ENCODE measurements at regions not wholly inside any gene's neighbourhood (a gene's known extent, or its start where the extent isn't known, plus 50 kb on each side); places are given as distances from the start of the nearest gene placed in this dataset.

DNA sequence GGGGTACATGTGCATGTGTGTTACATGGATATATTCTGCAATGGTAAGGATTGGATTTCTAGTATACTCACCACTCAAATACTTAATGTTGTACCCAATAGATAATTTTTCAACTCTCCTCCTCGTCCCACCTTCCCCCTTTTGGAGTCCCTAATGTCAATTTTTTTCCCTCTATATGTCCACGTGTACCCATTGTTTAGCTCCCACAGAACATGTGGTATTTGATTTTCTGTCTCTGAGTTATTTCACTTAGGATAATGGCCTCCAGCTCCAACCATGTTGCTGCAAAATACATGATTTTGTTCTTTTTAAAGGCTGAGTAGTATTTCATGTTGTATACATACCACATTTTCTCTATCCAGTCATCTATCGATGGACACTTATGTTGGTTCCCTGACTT lies 97.2 kb upstream of the TMTC1 start:
- intact Hi-C loops (cut with DNase I), result no loop called here
- no peak for DNase-seq (ENCODE audit: low spot score)

DNA sequence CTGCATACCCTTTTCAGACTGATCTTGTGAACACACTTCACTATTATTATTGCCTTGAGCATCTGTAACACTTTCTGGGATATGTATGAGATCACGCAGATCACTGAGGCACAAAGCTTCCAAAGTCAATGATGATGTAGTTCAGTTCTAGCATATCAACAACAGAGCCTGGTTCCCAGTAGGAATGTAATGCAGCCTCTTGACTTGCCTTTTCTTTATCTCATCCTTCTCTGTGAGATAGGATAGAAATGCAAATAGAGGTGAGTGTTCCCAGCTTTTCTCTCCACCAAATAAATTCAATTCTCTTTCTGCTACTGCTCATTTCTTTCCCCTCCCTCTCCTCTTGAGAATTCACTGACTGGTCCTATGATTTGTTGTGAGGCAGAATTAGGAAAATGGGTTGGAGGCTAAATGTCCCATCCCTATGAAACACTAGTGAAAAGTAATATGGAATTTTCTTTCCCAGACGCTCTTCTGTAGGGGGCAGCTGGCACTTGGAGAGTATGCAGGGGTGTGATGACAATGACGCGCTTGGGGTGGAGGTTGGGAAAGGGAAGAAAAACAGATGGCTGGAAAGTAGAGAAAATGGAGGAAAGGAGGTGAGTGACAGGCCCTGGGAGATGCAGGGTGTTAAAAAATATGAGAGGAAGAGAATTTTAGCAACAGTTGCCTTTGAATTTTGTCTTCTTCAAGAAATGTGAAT lies 96.0 kb upstream of the TMTC1 start:
- intact Hi-C loops (cut with DNase I), result loop anchor here in 1 of 2 donors (5.0 kb wide), 1 partner anchor 252 kb away; no protein-coding TSS in a partner anchor
- no peak for DNase-seq (ENCODE audit: low spot score)

DNA sequence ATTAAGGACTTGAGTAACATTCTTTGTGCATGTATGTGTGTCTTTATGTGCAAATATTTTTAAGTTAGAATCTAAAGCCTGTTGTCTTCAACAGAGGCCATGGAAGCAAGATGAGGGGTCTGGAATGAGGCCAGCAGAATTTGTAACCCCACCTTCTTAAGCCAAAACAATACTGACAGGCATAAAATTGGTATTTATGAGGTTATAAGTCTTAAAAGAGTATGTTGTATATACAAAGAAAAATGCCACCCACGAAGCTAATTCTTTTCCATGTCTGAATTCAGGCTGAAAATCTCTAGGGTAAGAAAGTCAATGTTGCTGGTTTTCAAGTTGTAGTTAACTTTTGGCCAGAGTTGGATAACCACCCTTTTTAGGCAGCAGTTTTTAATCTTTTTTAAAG lies 86.2 kb upstream of the TMTC1 start:
- intact Hi-C loops (cut with DNase I), result no loop called here

DNA sequence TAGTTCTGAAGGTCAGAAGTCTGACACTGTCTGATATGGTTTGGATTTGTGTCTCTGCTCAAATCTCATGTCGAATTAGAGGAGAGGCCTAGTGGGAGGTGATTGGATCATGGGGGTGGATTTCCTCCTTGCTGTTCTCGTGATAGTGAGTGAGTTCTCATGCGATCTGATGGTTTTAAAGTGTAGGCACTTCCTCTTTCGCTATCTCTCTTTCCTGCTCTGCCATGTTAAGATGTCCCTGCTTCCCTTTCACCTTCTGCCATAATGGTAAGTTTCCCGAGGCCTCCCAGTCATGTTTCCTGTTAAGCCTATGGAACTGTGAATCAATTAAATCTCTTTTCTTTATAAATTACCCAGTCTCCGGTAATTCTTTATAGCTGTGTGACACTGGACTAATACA lies 84.1 kb upstream of the TMTC1 start:
- DNase-seq (ENCODE audit: low spot score), result no peak
- intact Hi-C loops (cut with DNase I), result no loop called here

More for the DNA sequence above, 86.2 kb upstream of the TMTC1 start:
- DNase-seq (ENCODE audit: low spot score), result no peak

DNA sequence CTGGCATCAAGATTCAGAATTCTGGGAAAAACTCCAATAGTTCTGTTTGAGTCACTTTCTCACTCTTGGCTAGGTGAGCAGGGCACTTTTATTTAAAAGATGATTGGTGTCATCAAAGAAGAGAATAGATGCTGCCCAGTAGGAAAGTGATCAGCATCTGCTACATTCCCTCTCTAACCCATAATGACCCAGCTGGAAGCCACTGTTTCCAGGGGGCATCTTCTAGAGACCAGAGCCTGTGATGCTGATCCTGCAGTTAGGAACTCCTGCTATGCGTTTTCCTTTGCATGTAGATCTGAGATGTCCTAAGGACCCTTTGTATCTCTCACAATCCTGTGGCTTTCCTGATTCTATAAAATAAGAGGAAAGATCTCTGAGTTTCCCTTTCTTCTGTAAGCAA lies 79.9 kb upstream of the TMTC1 start:
- intact Hi-C loops (cut with DNase I), result no loop called here
- no peak for DNase-seq (ENCODE audit: low spot score)

DNA sequence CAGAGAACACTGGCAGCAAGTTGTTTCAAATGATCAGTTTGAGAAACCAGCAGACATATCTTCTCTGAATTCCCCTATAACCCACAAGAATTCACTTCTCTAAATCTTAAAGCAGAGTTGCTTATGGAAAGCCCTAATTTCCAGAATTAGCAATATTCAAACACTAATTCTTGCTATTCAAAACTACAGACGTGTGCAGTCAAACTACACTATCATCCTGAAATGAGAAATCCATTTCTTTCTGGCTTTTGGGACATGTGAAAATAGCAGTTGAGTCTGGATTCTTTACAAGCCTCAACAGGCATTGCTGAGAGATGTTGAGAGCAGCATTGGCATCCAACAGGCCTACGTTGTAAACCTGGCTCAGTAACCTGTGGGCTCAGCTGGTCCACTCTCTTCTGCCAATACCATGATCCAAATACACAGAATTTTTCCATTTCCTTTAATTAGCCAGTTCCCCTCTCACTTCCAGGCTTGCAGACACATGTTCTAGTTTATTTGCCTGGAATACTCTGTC lies 74.6 kb upstream of the TMTC1 start:
- DNase-seq (ENCODE audit: low spot score), result no peak
- intact Hi-C loops (cut with DNase I), result no loop called here

DNA sequence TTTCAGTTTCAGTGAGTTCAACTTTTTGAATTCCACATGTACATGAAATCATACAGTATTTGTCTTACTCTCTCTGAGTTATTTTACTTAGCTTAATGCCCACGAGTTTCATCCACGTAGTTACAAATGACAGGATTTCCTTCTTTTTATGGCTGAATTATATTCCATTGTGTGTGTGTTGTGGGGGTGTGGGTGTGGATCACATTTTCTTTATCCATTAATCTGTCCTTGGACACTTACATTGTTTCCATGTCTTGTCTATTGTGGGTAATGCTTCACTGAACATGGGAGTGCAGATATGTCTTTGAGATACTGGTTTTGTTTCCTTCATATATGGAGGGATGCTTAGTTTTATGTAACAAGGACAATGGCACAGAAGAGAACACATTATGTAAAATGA lies 63.5 kb upstream of the TMTC1 start:
- intact Hi-C loops (cut with DNase I), result no loop called here
- no peak for DNase-seq (ENCODE audit: low spot score)

DNA sequence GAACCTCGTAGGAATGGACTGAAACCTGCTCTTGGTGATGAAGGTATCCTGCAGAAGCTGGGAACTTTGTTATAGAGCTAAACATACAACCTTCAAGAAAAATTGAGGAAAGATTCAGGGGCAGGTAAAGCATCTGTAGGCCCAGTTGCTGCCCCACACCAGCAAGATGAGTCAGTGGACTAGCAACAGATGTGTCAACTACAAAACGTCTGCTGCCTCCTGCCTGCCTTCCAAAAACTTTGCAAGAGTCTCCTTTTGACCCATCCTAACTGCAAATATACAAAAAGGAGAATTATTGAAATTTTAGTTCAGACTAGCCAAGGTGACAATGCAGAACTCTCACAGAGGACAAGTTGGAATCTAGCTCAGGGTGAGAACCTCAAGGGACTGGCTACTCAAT lies 60.9 kb upstream of the TMTC1 start:
- no peak for DNase-seq (ENCODE audit: low spot score)
- intact Hi-C loops (cut with DNase I), result no loop called here

DNA sequence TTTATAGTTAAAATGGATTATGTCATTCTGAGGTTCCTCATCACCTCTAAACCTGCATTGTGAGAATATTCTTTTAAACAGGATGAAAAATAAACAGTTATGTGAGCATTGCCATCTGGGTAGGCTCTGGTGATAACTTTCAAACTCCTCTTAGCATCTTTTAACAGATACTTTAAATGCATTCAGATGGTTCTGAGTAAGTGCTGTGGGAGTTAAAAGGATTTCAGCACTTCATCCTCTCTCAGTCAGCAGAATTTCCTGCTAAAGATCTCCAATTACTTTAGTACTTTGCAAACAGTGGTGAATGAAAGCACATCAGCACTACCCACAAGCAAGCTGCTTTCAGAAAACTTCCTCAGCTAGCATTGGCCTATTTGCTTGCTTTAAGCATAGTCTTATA lies 59.3 kb upstream of the TMTC1 start:
- DNase-seq (ENCODE audit: low spot score), result no peak
- intact Hi-C loops (cut with DNase I), result no loop called here

DNA sequence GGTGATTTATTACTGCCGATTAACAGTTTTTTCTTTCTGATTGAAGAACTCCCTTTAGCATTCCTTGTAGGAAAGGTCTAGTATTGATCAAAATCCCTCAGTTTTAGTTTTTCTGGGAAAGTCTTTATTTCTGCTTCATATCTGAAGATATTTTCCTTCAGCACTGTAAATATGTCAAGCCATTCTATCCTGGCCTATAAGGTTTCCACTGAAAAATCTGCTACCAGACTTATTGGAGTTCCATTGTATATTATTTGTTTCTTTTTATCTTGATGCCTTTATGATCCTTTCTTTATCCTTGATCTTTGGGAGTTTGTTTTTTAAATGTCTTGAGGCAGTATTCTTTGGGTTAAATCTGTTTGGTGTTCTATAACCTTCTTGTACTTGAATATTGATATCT lies 55.0 kb upstream of the TMTC1 start:
- DNase-seq (ENCODE audit: low spot score), result no peak
- intact Hi-C loops (cut with DNase I), result no loop called here

Measured in posterior vena cava (tissue), 2 donors.